H9 (cell line): ENCODE measurements at regions not wholly inside any gene's neighbourhood (a gene's known extent, or its start where the extent isn't known, plus 50 kb on each side); places are given as distances from the start of the nearest gene placed in this dataset.

ENCODE experiments used
- DNase-seq: peaks from one replicate; pipeline ENCODE4 v3.0.0-alpha.2; 2017
- H2AFZ ChIP-seq: one replicate; pipeline ENCODE4 v1.6.1; 2013; ENCODE audit warnings: mild to moderate bottlenecking, low read length, control low read depth, moderate library complexity
- H2AK5ac ChIP-seq: 2 replicates; pipeline ENCODE4 v1.6.1; 2013; ENCODE audit warnings: low read length, control low read depth, mixed read lengths; ENCODE audit not compliant: insufficient read length
- H2BK120ac ChIP-seq: one replicate; pipeline ENCODE4 v1.6.1; 2013; ENCODE audit warnings: low read depth, mild to moderate bottlenecking, low read length, control low read depth, inconsistent platforms; ENCODE audit not compliant: poor library complexity, severe bottlenecking
- H2BK12ac ChIP-seq: 2 replicates; pipeline ENCODE4 v1.6.1; 2013; ENCODE audit warnings: low read length, control low read depth, mixed read lengths, low read depth; ENCODE audit not compliant: insufficient read length
- H2BK15ac ChIP-seq: 2 replicates; pipeline ENCODE4 v1.6.1; 2013; ENCODE audit warnings: low read depth, low read length, control low read depth
- H2BK20ac ChIP-seq: one replicate; pipeline ENCODE4 v1.6.1; 2013; ENCODE audit warnings: low read depth, mild to moderate bottlenecking, low read length, control low read depth, inconsistent platforms; ENCODE audit not compliant: poor library complexity, severe bottlenecking
- H2BK5ac ChIP-seq: 2 replicates; pipeline ENCODE4 v1.6.1; 2013; ENCODE audit warnings: low read length, control low read depth, mixed read lengths; ENCODE audit not compliant: insufficient read length
- H3K14ac ChIP-seq: 2 replicates; pipeline ENCODE4 v1.6.1; 2013; ENCODE audit warnings: low read length, control low read depth; ENCODE audit not compliant: insufficient read depth
- H3K18ac ChIP-seq: 2 replicates; pipeline ENCODE4 v1.6.1; 2013; ENCODE audit warnings: low read depth, mild to moderate bottlenecking, mixed read lengths, low read length, control low read depth; ENCODE audit not compliant: insufficient read length
- H3K23ac ChIP-seq: 2 replicates; pipeline ENCODE4 v1.6.1; 2013; ENCODE audit warnings: low read length, control low read depth, mixed read lengths, low read depth; ENCODE audit not compliant: insufficient read length
- H3K23me2 ChIP-seq: 2 replicates; pipeline ENCODE4 v1.6.1; 2013; ENCODE audit warnings: low read depth, mild to moderate bottlenecking, mixed read lengths, low read length, control low read depth; ENCODE audit not compliant: insufficient read length, poor library complexity, severe bottlenecking
- H3K27ac ChIP-seq: 2 replicates; pipeline ENCODE4 v1.5.1; 2013; ENCODE audit warnings: low read length, control low read depth, mixed read lengths, low read depth; ENCODE audit not compliant: insufficient read length
- H3K27me3 ChIP-seq: 2 replicates; pipeline ENCODE4 v1.6.1; 2013; ENCODE audit warnings: low read length, control low read depth, inconsistent platforms; ENCODE audit not compliant: insufficient read depth
- H3K4ac ChIP-seq: 2 replicates; pipeline ENCODE4 v1.6.1; 2013; ENCODE audit warnings: low read depth, mild to moderate bottlenecking, control low read depth, inconsistent platforms, low read length, moderate library complexity
- H3K4me1 ChIP-seq: 2 replicates; pipeline ENCODE4 v1.6.1; 2013; ENCODE audit warnings: low read length, control low read depth, inconsistent platforms; ENCODE audit not compliant: insufficient read depth
- H3K4me2 ChIP-seq: 2 replicates; pipeline ENCODE4 v1.6.1; 2013; ENCODE audit warnings: low read length, control low read depth, mixed read lengths; ENCODE audit not compliant: insufficient read length, insufficient read depth
- H3K56ac ChIP-seq: 2 replicates; pipeline ENCODE4 v1.6.1; 2013; ENCODE audit warnings: low read depth, mild to moderate bottlenecking, mixed read lengths, low read length, control low read depth; ENCODE audit not compliant: insufficient read length
- H3K79me1 ChIP-seq: 2 replicates; pipeline ENCODE4 v1.6.1; 2013; ENCODE audit warnings: low read depth, mild to moderate bottlenecking, moderate library complexity, low read length, control low read depth, inconsistent platforms; ENCODE audit not compliant: insufficient read depth, poor library complexity, severe bottlenecking
- H3K79me2 ChIP-seq: 2 replicates; pipeline ENCODE4 v1.6.1; 2013; ENCODE audit warnings: low read length, control low read depth, inconsistent platforms; ENCODE audit not compliant: insufficient read depth
- H3K9ac ChIP-seq: 2 replicates; pipeline ENCODE4 v1.6.1; 2013; ENCODE audit warnings: low read length, control low read depth, mixed read lengths; ENCODE audit not compliant: insufficient read length; ENCODE audit errors: extremely low read depth
- H3K9me3 ChIP-seq: one replicate; pipeline ENCODE4 v1.6.1; 2013; ENCODE audit warnings: low read depth, low read length, inconsistent platforms; ENCODE audit not compliant: control insufficient read depth
- H3T11ph ChIP-seq: one replicate; pipeline ENCODE4 v1.6.1; 2013; ENCODE audit warnings: mild to moderate bottlenecking, low read length, control low read depth, inconsistent platforms
- H4K20me1 ChIP-seq: one replicate; pipeline ENCODE4 v1.6.1; 2013; ENCODE audit not compliant: control insufficient read depth, insufficient read length, insufficient read depth
- H4K5ac ChIP-seq: 2 replicates; pipeline ENCODE4 v1.6.1; 2013; ENCODE audit warnings: low read depth, mild to moderate bottlenecking, mixed read lengths, low read length, control low read depth; ENCODE audit not compliant: insufficient read length
- H4K8ac ChIP-seq: replicated peaks from 2 replicates; pipeline ENCODE4 v1.6.1; 2013; ENCODE audit warnings: low read length, control low read depth, mixed read lengths, low read depth; ENCODE audit not compliant: insufficient read length
- H4K91ac ChIP-seq: 2 replicates; pipeline ENCODE4 v1.6.1; 2013; ENCODE audit warnings: low read depth, mild to moderate bottlenecking, moderate library complexity, mixed read lengths, low read length, control low read depth; ENCODE audit not compliant: insufficient read length
- H3K27ac Mint-ChIP-seq, 3 experiments: 2 replicates in 2 of 3; 3 replicates in 1 of 3; pipeline ENCODE4 v1.8.0; 2020 to 2021; ENCODE audit warnings: mixed read lengths in 3 of 3, mild to moderate bottlenecking in 1 of 3, moderate library complexity in 1 of 3
- H3K27me3 Mint-ChIP-seq: 2 replicates; pipeline ENCODE4 v1.8.0; 2021; ENCODE audit warnings: low read depth, mild to moderate bottlenecking, moderate library complexity, mixed read lengths
- H3K36me3 Mint-ChIP-seq, 3 experiments: 2 replicates in 2 of 3; 3 replicates in 1 of 3; pipeline ENCODE4 v1.8.0; 2020 to 2021; ENCODE audit warnings: low read depth in 3 of 3, mixed read lengths in 3 of 3; ENCODE audit not compliant: insufficient read depth in 1 of 3
- H3K4me1 Mint-ChIP-seq, 2 experiments: 2 replicates each; pipeline ENCODE4 v1.8.0; 2020; ENCODE audit warnings: mixed read lengths in 2 of 2
- H3K4me3 Mint-ChIP-seq, 2 experiments: 2 replicates in 1 of 2; 3 replicates in 1 of 2; pipeline ENCODE4 v1.8.0; 2020 to 2021; ENCODE audit warnings: mild to moderate bottlenecking in 2 of 2, mixed read lengths in 2 of 2, moderate library complexity in 1 of 2
- H3K9me3 Mint-ChIP-seq, 2 experiments: 2 replicates in 1 of 2; 3 replicates in 1 of 2; pipeline ENCODE4 v1.8.0; 2020; ENCODE audit warnings: mild to moderate bottlenecking in 2 of 2, mixed read lengths in 2 of 2, moderate library complexity in 1 of 2
- CTCF ChIP-seq: fragments of 200-600 bp; sonication (generic); conservative IDR thresholded peaks from 3 replicates; pipeline ENCODE4 v1.8.0; 2021; ENCODE audit warnings: antibody characterized with exemption, mild to moderate bottlenecking
- WGBS: extraction: QIAGEN DNeasy Blood & Tissue Kit; methylation state at CpG from one replicate; pipeline ENCODE4 v1.1.7; 2013; ENCODE audit warnings: missing lambda C conversion rate, low lambda C conversion rate, mixed read lengths; ENCODE audit not compliant: insufficient read length; ENCODE audit errors: extremely low coverage; 5-methylcytosine and 5-hydroxymethylcytosine counted together

GRCh38 chr12:60834806-60835205 is 1239.0 kb downstream of the SLC16A7 start:
- H3T11ph ChIP-seq = no peak overlapping the region
- no peaks in the 10 kb centered on the region for H3K9me3 ChIP-seq
- no peak overlapping the region for H2AK5ac ChIP-seq
- H3K9me3 Mint-ChIP-seq = no peaks in the 10 kb centered on the region
- no peaks in the 10 kb centered on the region for H4K20me1 ChIP-seq
- H3K79me1 ChIP-seq = no peaks in the 10 kb centered on the region
- no peaks in the 10 kb centered on the region for H3K4me1 ChIP-seq
- H3K14ac ChIP-seq = no peak overlapping the region
- H3K23ac ChIP-seq = no peak overlapping the region
- no peaks in the 10 kb centered on the region for H3K27me3 ChIP-seq
- H3K27ac ChIP-seq = no peak overlapping the region
- no peak overlapping the region for H3K4me3 Mint-ChIP-seq
- no peak overlapping the region for H3K9ac ChIP-seq
- H4K91ac ChIP-seq = no peak overlapping the region
- peaks cover 10 to 16% of the 10 kb centered on the region in 2 experiments for H3K4me1 Mint-ChIP-seq
- no peak overlapping the region for H2AFZ ChIP-seq
- H3K4me2 ChIP-seq = no peak overlapping the region
- no peaks in the 10 kb centered on the region for H3K27me3 Mint-ChIP-seq
- no peak overlapping the region for H2BK120ac ChIP-seq
- H2BK12ac ChIP-seq = no peak overlapping the region
- H3K36me3 Mint-ChIP-seq = no peaks in the 10 kb centered on the region
- no CpG with 5 or more reads among the region's 3 CpGs for WGBS
- H3K79me2 ChIP-seq = no peaks in the 10 kb centered on the region
- H3K4ac ChIP-seq = no peak overlapping the region
- no peak overlapping the region for H2BK20ac ChIP-seq
- no peak for DNase-seq
- no peak overlapping the region for H4K8ac ChIP-seq
- H4K5ac ChIP-seq = no peak overlapping the region
- no peak overlapping the region for H2BK5ac ChIP-seq
- no peak overlapping the region for H2BK15ac ChIP-seq
- no peaks in the 10 kb centered on the region for H3K23me2 ChIP-seq
- no peak overlapping the region for H3K56ac ChIP-seq
- H3K18ac ChIP-seq = no peak overlapping the region
- TF ChIP-seq CTCF = no peak
- no peak overlapping the region for H3K27ac Mint-ChIP-seq
